Uterus (tissue), 2 donors: ENCODE measurements at regions not wholly inside any gene's neighbourhood (a gene's known extent, or its start where the extent isn't known, plus 50 kb on each side); places are given as distances from the start of the nearest gene placed in this dataset.

Source experiments
- POLR2A ChIP-seq, 2 donors: fragments of 450-650 bp; IDR thresholded peaks; one replicate each; pipeline ENCODE4 v1.6.1; 2016; ENCODE audit warnings: antibody characterized with exemption in 2 of 2, mild to moderate bottlenecking in 1 of 2, moderate library complexity in 1 of 2
- TF ChIP-seq, protein P1 (sequence below), 4 experiments: fragments of 200-600 bp in 2 of 4; fragments of 450-650 bp in 2 of 4; sonication (generic) in 2 of 4; IDR thresholded peaks; one replicate each; pipeline ENCODE4 v1.5.1; 2016 to 2019; ENCODE audit warnings: antibody characterized with exemption in 4 of 4, mild to moderate bottlenecking in 2 of 4, moderate library complexity in 1 of 4

DNA sequence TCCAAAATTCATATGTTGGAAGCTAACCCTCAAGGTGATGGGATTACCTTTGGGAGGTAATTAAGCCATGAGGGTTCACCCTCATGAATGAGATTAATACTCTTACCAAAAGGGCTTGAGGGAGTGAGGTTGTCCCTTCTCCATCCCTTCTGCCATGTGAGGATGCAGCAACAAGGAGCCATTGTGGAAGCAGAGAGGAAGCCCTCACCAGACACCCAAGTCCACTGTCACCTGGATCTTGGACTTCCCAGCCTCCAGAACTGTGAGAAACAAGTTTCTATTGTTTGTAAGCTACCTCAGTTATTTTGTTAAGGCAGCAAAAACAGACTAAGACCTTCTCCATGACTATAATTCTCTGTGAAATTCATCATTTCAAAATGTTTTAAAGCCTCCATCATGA, 125.7 kb downstream of the FAM124B start:
- TF ChIP-seq, protein P1, sequence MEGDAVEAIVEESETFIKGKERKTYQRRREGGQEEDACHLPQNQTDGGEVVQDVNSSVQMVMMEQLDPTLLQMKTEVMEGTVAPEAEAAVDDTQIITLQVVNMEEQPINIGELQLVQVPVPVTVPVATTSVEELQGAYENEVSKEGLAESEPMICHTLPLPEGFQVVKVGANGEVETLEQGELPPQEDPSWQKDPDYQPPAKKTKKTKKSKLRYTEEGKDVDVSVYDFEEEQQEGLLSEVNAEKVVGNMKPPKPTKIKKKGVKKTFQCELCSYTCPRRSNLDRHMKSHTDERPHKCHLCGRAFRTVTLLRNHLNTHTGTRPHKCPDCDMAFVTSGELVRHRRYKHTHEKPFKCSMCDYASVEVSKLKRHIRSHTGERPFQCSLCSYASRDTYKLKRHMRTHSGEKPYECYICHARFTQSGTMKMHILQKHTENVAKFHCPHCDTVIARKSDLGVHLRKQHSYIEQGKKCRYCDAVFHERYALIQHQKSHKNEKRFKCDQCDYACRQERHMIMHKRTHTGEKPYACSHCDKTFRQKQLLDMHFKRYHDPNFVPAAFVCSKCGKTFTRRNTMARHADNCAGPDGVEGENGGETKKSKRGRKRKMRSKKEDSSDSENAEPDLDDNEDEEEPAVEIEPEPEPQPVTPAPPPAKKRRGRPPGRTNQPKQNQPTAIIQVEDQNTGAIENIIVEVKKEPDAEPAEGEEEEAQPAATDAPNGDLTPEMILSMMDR (IDR thresholded peaks at IDR 0.05), result no peak
- no peak for TF ChIP-seq POLR2A (IDR thresholded peaks at IDR 0.05)
